H1 (cell line): ENCODE measurements at regions not wholly inside any gene's neighbourhood (a gene's known extent, or its start where the extent isn't known, plus 50 kb on each side); places are given as distances from the start of the nearest gene placed in this dataset.

Experiments used
- USF2 ChIP-seq: IDR thresholded peaks from 2 replicates; pipeline ENCODE4 v1.6.1; 2011; ENCODE audit warnings: low read length, improper control_type of control experiment

- no peak for TF ChIP-seq USF2
- TF ChIP-seq, all 59 proteins: peak for 0
Measured at GRCh38 chr6:163876391-163876790, 461.9 kb downstream of the QKI start (continued).
